GM12892 (cell line): ENCODE measurements at regions not wholly inside any gene's neighbourhood (a gene's known extent, or its start where the extent isn't known, plus 50 kb on each side); places are given as distances from the start of the nearest gene placed in this dataset.

Experiments used
- DNase-seq: peaks from one replicate; pipeline ENCODE4 v3.0.0; 2011; ENCODE audit not compliant: insufficient read length
- FAIRE-seq: peaks from 2 replicates; lab custom pipeline; 2011; peaks lifted over from hg19 to GRCh38; lab: Jason Lieb, UNC
- POLR2A ChIP-seq: IDR thresholded peaks from 2 replicates; pipeline ENCODE4 v1.6.1; 2011; ENCODE audit warnings: low read depth, low read length, control low read depth
- POLR2AphosphoS5 ChIP-seq: IDR thresholded peaks from 2 replicates; pipeline ENCODE4 v1.6.1; 2011; ENCODE audit warnings: low read depth, low read length, control low read depth
- TAF1 ChIP-seq: IDR thresholded peaks from 2 replicates; pipeline ENCODE4 v1.6.1; 2011; ENCODE audit warnings: low read depth, mild to moderate bottlenecking, control low read depth, low read length, borderline replicate concordance

- TF ChIP-seq TAF1 (no peak), POLR2A (no peak), POLR2AphosphoS5 (no peak)
- no peak for DNase-seq
- FAIRE-seq = no peak
These were observed 118.7 kb upstream of the WNT4 start for GRCh38 chr1:22261580-22261979.

GRCh38 chr1:22262583-22262982 lies 119.7 kb upstream of the WNT4 start:
- TF ChIP-seq POLR2AphosphoS5 = no peak
- TF ChIP-seq TAF1 = no peak
- TF ChIP-seq POLR2A = no peak
- no peak for DNase-seq
- FAIRE-seq = no peak

GRCh38 chr1:22263359-22263758 lies 120.5 kb upstream of the WNT4 start:
- no peak for FAIRE-seq
- no peak for DNase-seq

GRCh38 chr1:22264464-22265341 lies 121.8 kb upstream of the WNT4 start:
- FAIRE-seq = no peak
- no peak for TF ChIP-seq POLR2AphosphoS5
- no peak for TF ChIP-seq POLR2A
- no peak for TF ChIP-seq TAF1

More at GRCh38 chr1:22263359-22263758, 120.5 kb upstream of the WNT4 start:
- no peak for TF ChIP-seq TAF1
- no peak for TF ChIP-seq POLR2AphosphoS5
- TF ChIP-seq POLR2A = no peak

GRCh38 chr1:22266141-22266540 lies 123.2 kb upstream of the WNT4 start:
- no peak for DNase-seq
- TF ChIP-seq POLR2A = no peak
- TF ChIP-seq TAF1 = no peak
- no peak for TF ChIP-seq POLR2AphosphoS5
- FAIRE-seq = no peak

More at GRCh38 chr1:22264464-22265341, 121.8 kb upstream of the WNT4 start:
- no peak for DNase-seq

- DNase-seq = no peak
- TF ChIP-seq POLR2AphosphoS5 = no peak
- no peak for TF ChIP-seq POLR2A
- no peak for TF ChIP-seq TAF1
- no peak for FAIRE-seq
These were observed 124.7 kb upstream of the WNT4 start for GRCh38 chr1:22267413-22268175.

GRCh38 chr1:22268327-22268726 lies 125.4 kb upstream of the WNT4 start:
- DNase-seq (no peak), FAIRE-seq (no peak)
- TF ChIP-seq TAF1 (no peak), POLR2AphosphoS5 (no peak), POLR2A (no peak)

- FAIRE-seq = no peak
- TF ChIP-seq POLR2AphosphoS5 (no peak), TAF1 (no peak), POLR2A (no peak)
- no peak for DNase-seq
These were observed 129.2 kb upstream of the WNT4 start for GRCh38 chr1:22271847-22272801.

- TF ChIP-seq TAF1 (no peak), POLR2AphosphoS5 (no peak), POLR2A (no peak)
- DNase-seq (no peak), FAIRE-seq (no peak)
These were observed 131.1 kb upstream of the WNT4 start for GRCh38 chr1:22273686-22274681.

- FAIRE-seq (no peak), DNase-seq (no peak)
- TF ChIP-seq TAF1 (no peak), POLR2AphosphoS5 (no peak), POLR2A (no peak)
These were observed 132.3 kb upstream of the WNT4 start for GRCh38 chr1:22275167-22275566.
